ENCODE measurements at regions not wholly inside any gene's neighbourhood (a gene's known extent, or its start where the extent isn't known, plus 50 kb on each side); places are given as distances from the start of the nearest gene placed in this dataset.
"Not testable (repeated sequence)": the region's sequence is repeated elsewhere in the genome, so short reads cannot be mapped to it uniquely, and the experiment has no call there.

- DNase-seq, result no peak
Measured at GRCh38 chr4:64960516-64960915, 551.3 kb upstream of the TECRL start.

GRCh38 chr4:64940698-64941097 is 531.4 kb upstream of the TECRL start:
- DNase-seq, result no peak

GRCh38 chr4:64935469-64936001 is 526.3 kb upstream of the TECRL start:
- DNase-seq, result no peak

- DNase-seq, result no peak
Measured at GRCh38 chr4:64911846-64912245, 502.6 kb upstream of the TECRL start.

- DNase-seq, result no peak
Measured at GRCh38 chr4:64903986-64904385, 494.7 kb upstream of the TECRL start.

DNA sequence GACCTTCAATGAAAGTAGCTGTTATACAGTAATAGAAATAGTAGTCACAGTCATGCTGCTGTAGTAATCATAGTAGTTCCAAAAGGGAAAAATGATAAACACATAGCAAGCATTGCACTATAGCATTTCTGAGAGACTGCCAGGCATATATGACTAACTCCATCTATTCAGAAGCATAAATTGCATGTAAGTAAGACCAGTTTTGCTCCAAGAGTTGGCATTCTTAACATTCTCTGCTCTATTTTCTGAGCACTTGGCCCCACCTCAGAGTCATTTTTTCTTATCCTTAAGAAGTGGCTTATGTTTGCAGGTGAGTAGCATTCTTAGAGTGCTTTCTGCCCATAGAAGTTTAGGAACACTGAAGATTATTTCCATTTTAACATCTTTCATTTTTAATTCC is 490.3 kb upstream of the TECRL start:
- no peak for DNase-seq

- not testable (repeated sequence) for DNase-seq
Measured at GRCh38 chr4:64899030-64899429, 489.8 kb upstream of the TECRL start.

DNA sequence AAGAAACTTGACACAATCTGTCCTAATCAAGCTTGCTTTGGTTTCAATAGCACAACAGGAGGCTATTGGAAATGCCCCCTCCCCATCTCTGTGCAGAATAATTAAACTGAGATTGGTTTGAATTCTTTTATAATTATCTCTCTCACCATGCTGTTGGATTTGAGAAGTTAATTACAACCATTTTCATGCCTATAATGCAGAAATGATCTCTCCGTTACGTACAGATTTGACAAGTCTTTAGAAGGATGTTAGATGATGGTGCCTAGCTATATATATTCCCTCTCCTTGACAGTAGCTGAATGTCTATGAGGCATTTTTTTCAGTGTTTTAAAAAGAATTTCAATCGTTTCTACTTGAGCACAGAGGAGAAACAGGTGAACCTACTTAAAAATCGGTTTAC is 488.4 kb upstream of the TECRL start:
- DNase-seq, result no peak

- DNase-seq, result no peak
Measured at GRCh38 chr4:64895031-64895430, 485.8 kb upstream of the TECRL start.

DNA sequence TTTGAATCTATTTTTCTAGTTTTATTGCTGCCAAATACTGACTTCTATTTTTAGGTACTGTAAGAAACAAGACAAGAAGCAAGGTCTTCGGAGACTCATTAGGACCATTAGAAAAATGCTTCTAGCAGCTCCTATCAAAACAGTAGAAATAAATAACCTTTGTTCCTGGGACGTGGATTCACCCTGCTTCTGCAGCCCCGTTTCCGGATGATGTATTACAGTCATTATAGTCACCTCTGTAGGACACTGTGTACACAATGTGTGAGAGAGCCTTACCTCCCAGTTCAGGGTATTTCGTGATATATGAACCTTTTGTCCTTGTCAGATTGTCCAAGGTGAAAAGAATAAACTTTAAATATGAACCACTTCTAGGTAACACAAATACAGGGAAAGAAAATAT is 484.0 kb upstream of the TECRL start:
- DNase-seq, result no peak

- no peak for DNase-seq
Measured at GRCh38 chr4:64889906-64890610, 480.8 kb upstream of the TECRL start.

DNA sequence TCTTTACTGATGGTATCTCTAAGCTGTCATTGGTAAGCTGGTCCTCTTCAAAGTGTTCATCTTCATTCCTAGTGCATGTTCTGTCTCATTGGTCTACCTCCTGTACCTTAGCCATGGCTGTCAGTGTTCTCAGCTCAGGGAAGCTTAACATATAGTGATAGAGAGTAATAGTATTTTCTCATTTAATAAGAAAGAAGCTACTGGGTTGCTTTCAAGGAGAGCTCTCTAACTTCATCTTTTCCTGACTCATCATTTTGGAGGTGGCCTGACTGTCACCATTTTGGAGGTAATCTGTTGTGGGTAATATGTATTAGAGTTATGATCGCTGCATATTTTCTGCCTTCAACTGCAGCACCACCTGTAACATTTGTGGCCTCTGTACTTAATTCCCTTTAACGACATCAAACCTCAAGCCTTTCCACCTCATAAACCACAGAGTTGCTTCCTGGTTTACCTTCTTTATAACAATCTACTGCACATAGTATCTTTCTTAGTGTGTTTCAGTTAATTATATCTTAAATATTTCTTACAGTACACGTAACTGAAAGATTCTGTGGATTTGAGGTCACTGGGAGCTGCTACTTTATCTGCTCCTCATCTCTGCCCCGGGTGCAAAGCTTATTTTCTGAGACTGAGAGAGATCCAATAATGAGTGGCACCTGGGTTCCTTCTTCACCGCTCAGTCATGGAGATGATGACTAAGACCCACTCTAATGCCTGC is 474.0 kb upstream of the TECRL start:
- DNase-seq, result no peak

DNA sequence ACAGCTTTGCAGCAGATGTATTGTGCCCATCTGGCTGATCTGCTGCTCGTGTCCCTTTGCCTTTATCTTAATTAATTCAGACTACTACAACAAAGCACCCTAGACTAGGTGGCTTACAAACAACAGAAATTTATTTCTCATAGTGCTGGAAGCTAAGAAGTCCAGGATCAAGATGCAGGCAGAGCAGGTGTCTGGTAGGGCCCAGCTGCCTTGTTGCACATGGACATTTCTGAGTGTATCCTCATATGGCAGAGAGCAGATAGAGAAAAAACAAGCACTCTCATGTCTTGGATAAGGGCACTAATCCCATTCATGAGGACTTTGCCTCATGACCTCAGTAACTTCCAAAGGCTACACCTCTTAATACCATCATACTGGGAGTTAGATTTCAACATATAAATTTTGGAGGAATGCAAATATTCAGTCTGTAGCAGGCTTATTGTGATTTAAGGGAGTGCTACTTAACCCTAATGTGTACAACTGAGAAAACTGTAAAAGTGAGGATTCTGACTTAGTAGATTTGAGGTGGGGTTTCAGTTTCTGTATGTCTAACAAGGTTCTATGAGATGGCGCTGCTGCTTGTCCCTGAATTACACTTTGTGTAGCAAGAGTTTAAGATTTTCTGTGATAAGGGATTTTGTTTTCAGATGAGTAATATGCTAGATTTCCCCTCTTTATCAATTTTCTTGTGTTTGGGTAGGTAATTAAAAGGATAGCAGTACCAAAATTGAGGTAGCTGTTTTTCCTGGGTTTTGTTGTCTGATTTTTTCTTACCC is 473.2 kb upstream of the TECRL start:
- DNase-seq, result no peak

GRCh38 chr4:64880557-64880956 is 471.3 kb upstream of the TECRL start:
- DNase-seq, result no peak

GRCh38 chr4:64876021-64876420 is 466.8 kb upstream of the TECRL start:
- no peak for DNase-seq

DNA sequence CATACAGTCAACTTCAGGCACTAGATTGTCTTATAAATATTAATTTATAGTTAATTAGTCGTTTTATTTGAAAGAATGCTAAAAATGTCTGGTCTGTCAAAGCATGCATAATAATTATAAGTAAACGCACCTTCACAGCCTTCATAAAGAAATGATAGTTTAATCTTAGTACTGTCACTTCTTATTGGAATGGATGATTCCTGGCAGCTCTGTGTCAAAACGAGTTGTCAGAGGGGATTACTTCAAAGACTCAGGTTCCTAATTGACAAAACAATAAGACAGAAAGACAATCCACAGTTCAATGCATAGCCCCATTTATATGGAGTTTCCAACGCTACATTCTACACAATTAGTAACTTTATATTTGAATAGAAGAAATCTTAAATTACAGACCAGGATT is 461.3 kb upstream of the TECRL start:
- DNase-seq, result no peak

DNA sequence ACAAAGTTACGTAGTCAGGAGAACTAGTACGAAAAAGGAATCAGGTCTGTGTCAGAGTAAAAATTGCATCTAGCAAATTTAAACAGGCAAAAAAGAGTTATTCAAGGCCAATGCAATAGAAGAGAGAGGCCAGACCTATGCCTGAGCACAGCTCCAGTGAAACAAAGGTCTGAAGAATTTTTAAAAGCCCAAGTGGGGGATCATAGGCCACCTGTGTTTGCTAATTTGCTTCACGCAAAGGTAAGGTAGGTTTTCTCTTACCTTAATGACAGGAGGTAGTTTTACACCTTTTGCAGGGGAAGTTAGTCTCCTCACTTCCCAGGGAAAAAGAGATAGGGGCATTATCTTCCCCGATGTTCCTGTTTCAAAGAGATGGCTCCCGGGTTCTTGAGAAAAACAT is 448.6 kb upstream of the TECRL start:
- DNase-seq, result no peak

- no peak for DNase-seq
Measured at GRCh38 chr4:64857198-64857597, 447.9 kb upstream of the TECRL start.

GRCh38 chr4:64846417-64846816 is 437.2 kb upstream of the TECRL start:
- no peak for DNase-seq

DNA sequence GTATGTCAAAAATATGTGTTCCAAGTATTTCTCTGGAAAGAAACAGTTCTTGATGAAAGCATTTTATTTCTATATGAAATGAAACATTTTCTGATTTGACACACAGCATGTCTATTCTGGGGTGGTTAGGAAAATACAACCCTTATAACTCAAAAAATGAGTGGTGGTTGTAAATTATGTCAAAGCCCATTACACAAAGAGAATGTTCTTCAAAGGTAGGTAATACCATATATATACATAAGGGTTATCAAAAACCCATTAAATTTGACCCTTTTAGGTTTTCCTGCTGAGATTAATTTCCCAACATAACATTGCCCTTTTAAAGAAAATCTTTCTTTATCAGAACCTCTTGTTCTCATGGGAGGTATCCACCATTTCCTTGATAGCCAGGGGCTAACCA is 420.5 kb upstream of the TECRL start:
- DNase-seq, result no peak

- DNase-seq, result no peak
Measured at GRCh38 chr4:64824591-64824990, 415.3 kb upstream of the TECRL start.

DNA sequence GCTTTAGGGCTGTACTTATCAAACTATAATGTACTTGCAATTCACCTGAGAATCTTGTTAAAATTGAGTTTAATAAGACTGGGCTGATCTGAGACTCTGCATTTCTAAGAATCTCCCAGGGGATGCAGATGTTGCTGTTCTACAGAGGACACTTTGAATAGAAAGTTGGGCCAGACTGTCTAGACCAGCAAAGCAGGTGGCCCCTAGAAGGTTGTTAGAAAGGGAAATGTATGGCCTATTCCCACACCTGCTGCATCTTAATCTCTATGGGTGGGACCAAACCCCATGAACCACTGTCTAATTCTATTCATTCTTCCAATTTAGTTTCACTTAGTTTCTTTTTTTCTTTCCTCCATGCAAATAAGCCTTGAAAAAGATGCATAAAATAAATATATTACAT is 413.2 kb upstream of the TECRL start:
- DNase-seq, result no peak

DNA sequence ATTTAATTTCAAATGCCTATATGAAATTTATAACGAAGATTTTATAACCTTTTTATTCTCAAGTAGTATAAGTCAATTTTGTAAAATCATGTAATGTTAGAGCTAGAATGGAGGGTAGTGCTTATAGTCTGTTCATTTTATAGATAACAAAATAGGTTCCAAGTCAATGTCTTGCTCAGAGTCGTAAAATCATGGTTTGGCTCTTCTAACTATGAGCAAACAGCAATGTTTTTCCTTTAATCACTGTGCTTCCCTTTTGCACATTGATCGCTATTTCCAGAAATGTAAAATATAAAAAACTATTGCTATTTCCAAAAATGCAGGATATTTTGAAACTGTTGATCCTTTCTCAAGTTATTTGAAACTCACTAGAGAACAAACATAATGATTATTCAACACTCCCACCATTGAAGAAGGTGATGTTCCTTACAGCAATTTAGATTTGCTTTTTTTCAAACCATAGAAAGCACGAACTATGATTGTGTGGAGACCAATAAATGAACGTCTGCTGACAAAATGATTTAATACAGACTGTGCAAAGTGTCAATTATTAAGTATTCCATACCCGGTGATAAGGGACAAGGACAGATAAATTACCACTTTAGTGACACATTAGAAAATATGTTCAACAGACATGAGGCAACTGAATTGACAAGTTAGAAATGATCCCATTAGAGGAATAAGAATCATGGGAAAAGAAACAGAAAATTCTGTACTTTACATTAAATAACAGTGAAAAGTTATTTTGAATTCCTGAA is 412.1 kb upstream of the TECRL start:
- DNase-seq, result no peak
